NCI-H774 (cell line): ENCODE measurements at regions not wholly inside any gene's neighbourhood (a gene's known extent, or its start where the extent isn't known, plus 50 kb on each side); places are given as distances from the start of the nearest gene placed in this dataset.

Source experiments
- DNase-seq: peaks from one replicate; lab custom pipeline; 2025; lab: John Stamatoyannopoulos, UW

DNA sequence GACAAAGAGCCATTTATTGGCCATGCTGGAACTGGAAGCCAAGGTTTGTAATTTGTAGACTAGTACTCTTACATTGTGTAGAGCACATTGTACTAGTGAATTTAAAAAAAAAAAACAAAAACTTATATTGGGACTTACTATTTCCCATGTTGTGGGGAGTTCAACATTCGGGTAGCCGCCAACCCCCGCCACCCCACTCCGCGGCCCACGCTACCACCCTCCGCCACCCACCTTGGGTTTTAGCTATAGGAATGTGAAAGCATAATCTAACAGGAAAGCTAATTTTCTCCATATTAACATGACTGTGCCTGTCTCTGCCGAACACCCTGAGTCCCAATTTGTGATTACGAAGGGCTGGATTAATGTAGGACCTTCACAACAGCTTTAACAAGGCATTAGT lies 275.8 kb downstream of the FIGN start:
- DNase-seq: no peak

DNA sequence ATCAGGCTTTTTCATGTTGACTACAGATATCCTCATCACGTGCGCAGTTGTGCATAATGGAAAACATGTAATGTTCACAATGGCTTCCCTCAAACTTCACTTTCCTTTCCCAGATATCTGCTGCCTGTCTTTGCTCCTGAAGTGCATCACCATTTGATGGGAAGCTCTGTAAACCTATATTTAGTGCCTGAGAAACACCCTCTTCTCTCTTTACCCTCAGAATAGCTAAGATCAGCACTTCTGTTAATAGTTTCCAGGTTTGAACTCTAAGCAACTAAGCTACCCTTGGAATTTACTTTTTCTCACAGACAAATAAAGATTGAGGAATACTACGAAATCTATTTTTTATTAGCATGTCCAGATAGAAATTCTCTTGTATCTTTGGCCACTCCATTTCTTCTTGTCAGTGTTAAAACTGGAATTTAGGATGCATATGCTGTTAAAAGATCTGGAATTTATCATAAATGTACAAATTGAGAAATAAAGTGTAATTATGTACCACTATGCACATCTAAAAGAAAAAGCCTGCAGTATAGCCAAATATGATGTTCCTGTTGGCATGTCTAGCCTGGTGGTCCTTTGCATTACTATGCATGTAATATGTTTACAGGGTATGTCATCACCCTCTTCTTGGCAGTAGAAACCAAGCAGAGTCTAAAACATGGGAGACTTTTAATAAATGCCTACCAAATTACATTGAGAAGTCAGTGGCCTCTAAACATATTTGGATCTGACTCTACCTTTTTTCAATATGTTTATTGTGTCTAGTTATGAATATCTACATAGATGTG lies 278.7 kb downstream of the FIGN start:
- DNase-seq: no peak

DNA sequence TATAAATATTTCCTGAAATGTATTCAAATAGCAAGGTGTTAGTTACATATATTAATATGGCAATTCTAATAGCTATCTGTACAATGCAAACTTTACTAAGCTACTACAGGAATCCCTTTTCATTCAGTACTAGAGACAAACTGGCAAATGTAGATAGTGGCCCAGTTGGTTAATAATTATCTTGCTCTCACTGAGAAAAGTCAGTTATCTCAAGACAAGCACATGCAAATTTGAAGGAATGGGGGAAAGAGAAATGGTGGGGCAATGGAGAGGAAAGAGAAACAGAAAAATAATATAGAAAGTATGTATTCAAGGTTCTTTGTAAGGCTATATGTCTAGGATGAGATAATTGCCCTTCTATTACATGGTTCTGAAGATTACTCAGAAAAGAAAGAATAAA lies 280.0 kb downstream of the FIGN start:
- no peak for DNase-seq

DNA sequence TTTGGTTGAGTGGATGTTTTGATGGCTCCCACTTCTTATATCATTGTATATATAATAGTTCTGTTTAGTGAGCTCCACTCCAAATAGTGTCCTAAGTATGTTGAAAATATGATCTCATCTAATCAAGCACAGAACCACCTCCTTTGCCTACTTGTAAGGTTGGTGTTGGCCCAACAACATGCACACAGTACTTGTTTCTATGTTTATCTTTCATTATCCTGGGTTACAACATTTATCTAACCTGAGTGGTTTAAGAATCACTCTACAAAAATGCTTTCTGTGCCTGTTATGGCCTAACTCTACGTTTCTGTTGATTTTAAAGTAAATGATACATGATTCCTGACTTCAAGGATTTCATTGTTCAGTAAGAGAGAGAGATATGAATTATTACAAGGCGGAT lies 281.9 kb downstream of the FIGN start:
- no peak for DNase-seq

DNA sequence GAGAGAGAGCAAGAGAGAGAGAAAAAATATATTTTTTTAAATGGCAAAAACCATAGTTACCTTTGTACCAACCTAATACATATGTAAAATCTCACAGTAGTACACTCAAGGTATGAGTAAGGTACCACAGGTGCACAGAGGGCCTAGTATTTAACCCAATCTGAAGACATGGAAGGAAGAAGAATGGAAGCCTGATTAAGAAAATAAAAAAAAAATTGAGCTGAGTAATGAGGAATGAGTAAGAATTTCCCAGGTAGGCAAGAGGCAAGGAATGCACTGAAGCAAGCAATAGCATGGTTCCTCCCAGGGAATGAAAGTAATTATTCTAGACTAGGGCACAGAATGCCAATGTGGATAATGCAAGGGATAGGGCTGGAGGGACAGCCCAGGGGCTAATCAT lies 294.2 kb downstream of the FIGN start:
- no peak for DNase-seq

DNA sequence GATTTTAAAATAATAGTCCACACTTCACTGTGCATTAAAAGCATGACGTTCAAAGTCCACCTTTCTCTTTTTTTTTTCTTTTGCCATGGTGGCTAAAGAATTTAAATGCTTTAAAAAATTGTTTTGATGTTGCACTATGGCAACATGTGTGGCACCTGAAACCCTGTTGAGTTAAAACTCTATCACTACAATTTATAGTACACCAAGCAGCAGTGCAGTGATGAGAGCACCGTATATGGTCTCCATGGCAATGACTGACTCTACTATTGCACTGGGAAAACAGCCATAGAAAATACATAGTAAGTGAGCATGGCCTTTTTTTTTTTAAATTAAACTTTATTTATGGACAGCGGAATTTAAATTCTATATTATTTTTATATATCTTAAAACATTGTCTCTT lies 298.8 kb downstream of the FIGN start:
- no peak for DNase-seq

DNA sequence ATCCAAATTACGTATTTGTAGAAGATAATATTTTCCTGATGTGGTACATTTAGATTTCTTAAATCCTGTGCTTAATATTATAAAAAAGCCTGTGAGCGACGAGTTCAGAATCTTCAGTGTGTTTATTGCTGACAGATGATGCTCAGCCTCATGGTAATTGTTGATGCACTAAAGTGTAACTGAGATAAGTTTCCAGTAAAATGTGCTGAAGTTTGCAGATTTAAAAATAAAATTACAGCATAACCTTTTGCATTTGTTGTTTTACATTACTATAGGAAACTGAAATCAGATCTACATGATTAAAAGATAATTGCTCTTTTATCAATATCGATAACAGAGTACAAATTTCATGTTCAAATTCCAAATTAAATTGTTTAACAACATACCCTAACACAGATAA lies 307.6 kb downstream of the FIGN start:
- no peak for DNase-seq

DNA sequence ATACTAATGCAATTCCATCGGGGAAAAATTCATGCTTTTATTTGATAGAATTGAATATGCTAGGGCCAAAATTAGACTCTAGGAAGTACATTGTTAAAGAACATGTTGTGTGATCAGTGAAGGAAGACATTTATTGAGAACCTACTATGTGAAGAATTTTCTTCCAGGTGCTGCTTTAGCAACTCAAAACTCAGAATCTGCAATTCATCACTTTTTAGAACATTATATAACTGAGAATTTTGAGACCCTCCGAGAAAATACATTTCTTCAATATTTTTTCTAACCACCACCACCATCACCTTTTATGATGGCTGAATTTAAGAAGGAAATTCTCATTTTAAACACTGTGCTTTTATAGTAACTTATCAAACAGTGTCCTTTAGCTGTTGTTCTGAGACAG lies 315.2 kb downstream of the FIGN start:
- DNase-seq: no peak

DNA sequence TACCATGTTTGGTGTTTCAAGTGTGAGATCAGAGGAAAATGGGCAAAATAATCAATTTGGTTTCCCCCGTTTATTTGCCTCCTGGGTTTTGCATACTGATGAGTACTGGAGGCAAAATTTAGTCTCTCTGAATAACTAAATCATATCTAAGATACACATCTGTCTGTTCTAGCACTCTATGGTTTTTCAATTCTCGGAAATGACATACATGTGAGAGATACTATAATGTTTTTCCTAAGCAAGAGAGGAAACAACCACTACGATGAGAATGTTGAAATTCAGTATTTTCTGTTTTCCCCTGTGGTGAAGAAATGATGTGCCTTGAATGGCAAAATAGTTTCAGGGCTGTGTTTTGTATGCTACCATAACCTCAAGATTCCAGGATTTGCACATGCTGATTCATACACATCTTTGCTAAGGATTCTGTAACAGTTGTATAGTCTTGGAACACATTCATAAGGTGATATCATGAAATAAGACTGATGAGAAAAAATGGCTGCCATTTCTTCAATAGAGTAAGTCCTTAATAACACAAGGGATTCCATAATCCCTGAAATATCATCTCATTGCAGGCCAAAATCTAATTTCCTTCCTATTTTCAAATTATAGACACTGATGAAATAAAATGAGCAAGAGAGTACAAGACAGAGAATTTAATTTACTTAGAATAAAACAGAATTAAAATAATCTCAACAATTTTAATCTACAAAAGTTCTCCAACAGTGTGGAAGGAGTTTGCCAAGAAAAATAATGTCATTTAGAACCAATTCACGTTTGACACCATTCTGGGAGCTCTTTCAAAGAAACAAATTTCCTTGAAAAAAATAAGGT lies 316.6 kb downstream of the FIGN start:
- no peak for DNase-seq

DNA sequence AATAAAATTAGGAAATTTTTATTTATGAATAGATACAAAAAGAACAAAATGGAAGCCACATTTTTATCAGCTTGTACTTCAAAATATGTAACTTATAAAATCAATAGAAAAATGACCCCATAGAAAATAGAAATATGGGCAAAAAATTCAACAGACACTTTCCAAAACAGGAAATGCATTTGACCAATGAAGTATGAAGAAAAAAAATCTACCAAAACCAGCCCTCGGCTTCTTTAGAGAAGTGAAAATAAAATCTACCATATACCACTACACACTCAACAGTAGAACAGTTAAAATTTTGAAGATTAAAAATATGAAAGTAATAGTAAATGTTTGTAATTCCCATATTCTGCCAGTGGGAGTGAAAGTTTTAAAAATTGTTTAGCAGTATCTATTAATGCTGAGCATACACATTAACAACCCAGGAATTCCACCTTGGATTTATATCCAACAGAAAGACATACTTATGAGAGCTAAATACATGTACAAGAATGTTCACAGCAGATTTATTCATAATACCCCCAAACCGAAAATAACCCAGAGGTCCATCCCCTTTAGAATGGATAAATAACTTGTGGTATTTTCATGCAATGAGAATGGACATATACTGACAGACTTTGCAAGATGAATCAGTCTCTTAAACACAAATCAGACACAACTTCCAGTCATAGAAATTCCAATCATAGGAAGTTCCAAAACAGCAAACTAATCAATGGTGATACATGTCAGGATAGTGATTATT lies 318.0 kb downstream of the FIGN start:
- DNase-seq: no peak

DNA sequence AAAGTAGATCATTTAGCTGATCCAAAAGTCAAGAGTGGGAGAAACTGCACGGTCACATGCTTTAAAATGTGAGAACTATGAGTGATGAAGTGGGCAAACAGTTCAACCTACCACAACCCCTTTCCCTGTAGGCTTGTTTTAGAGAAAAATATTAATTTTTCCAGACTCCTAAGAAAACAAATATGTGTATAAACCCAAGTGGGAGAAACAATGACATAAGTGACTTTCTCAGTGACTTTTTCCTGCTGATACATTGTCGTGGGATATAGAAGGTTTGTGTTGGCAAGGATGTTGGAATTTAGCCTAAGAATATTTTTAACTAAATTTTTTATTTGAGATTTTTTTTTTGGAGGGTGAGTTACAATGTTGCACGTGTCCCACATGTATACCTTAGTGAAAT lies 321.7 kb downstream of the FIGN start:
- DNase-seq: no peak

DNA sequence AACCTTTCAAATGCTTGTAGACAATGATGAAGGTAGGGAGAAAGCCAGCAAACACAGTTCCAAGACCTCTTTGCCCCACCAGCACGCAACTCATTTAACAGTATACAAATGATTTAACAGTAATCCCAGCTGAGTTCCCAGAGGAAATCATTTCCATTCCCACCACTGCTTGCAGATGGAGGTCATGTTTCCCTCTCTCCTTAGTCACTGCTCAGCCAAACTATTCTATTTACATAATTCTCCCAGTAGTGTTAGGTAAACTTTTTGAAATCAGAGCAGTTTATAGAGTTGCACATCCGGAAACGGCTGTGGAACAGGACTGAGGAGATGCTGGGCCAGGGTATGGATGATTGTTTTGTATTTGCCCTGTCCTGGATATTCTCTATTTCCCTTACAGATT lies 328.5 kb downstream of the FIGN start:
- DNase-seq: no peak

DNA sequence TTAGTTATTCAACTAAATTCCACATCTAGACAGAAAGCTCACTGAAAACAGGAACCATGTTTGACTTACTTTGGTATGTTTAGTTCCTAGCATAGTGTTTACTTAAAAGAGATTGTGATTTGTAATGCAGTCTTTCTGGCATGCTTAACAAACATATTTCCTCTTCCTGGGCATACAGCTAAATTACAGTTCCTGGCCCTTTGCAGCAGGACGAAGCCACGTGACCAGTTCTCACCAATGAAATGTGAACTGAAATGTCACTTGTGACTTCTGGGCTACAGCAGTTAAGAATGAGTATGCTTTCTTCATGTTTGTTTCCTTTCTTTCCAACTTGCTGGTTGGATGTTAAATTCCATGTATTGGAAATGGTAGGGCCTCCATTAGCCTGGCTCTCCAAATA lies 330.5 kb downstream of the FIGN start:
- DNase-seq: no peak

DNA sequence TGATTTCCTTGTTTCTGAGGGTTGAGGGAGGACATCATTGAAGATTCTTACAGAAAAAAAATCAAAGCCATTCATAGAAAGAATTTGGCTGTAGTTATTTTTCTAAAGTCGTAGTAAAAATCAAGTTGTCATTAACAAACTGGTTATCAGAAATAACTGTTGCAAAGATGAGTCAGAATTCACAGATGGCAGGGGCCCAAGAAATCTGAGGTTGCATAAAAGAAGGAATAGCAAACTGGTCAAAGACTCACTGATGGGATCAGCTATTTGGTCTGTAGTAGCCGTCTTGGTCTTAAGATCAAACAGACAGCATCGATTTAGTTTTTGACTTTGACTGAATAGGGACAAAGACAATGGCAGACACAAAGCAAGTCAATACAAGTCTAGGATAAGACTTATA lies 334.3 kb downstream of the FIGN start:
- DNase-seq: no peak

DNA sequence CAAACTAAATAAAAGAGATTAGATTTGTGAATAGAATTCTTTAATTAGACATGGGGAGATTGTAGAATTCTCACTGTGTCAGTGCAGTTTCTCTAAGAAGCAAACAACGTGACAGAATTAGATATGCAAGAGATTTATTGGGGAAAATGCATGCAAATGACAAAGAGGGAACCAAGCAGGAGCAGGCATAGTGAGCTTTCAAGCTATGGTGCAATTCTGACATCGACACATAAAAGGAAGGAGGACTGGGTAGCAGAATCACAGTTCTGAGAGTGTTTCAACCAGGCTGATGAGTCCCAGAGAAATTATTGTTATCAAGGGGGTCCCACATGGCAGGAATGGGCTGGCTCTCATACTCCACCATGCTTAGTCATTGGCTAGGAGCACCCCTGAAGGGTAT lies 338.4 kb downstream of the FIGN start:
- DNase-seq: no peak

DNA sequence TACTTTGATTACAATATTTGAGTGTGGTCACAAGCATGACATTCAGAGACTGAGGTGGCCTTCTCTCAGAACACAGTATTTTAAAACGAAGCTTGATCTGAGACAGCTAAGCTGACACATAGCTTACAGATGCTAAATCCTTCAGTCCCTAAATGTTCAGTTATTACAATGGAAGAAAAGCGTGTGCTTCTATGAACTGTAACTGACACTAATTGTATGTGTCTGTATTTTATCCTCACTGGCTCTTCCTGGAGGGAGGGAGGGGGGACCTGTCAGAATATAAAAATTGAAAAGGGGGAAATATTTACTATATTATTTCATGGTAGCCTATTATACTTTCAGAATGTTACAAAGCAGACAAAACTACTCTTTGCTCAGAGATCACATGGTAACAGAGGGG lies 340.2 kb downstream of the FIGN start:
- DNase-seq: no peak

DNA sequence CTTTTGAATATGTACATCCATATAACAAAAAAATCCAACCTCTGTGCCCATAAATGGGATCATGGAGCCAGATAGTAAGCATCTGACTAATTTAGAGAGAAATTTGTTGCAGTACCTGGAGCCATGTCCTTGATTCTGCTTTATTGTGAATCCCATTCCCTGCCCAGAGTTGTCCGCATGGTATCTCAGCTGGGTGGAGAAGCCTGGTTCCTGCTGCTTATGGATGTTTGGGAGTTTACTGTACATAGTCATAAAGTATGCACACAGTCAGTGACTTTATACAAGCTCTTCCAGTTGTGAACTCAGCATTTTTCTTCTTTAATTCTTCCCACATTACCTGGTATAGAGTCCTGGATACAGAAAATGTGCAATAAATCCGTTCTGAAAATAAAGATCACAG lies 346.0 kb downstream of the FIGN start:
- no peak for DNase-seq

DNA sequence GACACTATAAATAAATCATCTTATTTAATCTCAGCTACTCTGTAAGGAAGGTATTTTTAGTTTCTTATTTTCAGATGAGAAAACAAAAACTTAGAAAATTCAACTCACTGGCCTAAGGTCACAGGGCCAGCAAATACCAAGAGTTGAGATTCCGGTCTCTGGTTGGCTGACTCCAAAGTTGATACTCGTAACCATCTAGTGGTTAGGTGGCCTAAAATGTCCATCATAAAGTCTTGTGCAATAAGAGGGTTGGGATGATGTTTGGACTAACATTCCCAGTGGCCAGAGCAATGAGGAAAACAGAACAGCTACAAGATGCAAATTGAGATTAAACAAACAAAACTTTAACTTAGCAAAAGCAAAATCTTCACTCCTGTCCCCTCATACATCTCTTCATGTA lies 360.3 kb downstream of the FIGN start:
- no peak for DNase-seq

DNA sequence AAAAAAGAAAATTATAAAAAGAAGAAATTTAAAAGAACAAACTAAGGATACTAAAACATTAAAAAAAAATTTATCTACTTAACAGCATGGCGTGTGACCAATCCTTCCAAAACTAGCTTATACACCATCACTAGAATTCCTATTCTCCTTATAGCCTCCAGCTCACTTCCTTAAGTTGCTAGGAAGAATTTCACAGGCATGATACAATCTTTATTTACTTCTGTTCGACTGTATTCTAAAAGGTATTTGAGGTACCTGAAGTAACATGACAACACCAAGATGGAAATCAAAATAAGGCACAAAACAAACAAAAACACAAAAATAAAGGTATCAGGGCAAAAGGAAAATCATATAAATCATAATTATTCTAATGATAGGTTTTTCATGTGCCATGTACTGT lies 360.7 kb downstream of the FIGN start:
- no peak for DNase-seq

DNA sequence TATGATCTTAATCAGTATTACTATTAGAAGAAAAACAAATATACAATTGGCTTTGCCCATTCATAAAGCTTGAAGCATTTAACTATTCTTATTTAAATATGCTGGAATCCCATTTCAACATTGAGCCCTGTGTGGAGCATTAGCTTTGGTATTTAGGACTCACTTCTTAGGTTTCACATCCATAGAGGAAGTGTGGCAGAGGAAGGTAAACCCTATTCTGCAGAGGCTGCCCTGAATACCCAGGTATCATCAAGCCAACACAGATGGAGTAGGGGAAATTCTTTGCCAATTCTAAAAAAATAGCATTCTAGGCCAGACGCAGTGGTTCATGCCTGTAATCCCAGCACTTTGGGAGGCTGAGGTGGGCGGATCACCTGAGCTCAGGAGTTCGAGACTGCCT lies 361.5 kb downstream of the FIGN start:
- DNase-seq: no peak

DNA sequence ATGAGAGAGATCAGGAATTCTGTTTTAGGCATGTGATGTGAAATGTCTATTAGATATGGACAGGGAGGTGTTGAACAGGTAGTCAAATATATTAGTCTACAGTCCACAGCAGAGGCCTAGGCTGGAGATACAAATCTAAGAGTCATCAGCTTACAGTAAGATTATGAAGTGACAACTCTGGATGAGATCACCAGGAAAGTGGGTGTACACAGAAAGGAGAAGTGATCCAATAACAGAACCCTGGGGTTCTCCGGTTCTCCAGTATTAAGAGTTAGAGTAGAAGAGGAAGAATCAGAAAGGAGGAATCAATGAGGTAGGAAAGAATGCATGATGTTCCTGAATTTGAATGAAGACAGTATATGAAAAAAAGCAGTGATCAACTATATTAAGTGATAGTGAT lies 362.3 kb downstream of the FIGN start:
- DNase-seq: no peak

DNA sequence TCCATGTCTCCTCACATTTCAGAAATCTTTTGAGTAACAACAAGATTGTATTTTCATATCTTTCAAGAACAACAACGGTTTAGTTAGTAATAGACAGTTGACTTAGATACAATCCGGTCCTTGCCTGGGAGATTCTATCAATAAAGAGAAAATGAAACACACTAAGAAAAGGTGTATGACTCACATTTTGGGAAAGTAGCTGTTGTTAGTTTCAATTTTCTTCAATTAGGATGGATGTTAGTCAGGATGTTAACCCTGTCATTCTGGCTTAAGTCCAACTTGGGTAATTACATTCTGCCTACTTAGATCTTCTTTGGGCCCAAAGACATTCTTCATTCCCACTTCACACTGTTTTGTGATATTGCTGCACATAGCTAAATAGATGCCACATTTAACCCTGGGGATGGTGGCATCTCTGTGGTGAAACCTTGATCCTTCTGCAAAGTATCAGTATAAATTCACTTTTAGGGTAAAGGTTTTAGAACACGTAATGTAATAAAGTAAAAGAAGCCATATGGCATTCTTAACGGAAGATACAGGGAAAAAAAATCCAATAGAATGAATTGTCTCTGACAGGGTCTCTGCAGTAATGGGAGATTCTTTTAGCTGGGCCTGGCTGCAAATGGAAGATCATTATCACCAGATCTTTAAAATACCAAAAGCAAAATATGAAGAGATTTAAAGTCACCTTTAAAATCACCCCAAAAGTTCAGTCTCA lies 365.5 kb downstream of the FIGN start:
- DNase-seq: no peak
